Erythroblast (primary cell): ENCODE measurements at regions not wholly inside any gene's neighbourhood (a gene's known extent, or its start where the extent isn't known, plus 50 kb on each side); places are given as distances from the start of the nearest gene placed in this dataset.

Source experiments
- GATA1 ChIP-seq: IDR thresholded peaks from 2 replicates; pipeline ENCODE4 v1.6.1; 2011; ENCODE audit warnings: low read depth, mild to moderate bottlenecking, control low read depth, low read length, moderate library complexity
- POLR2A ChIP-seq: IDR thresholded peaks from 2 replicates; pipeline ENCODE4 v1.6.1; 2011; ENCODE audit warnings: mild to moderate bottlenecking, low read length

GRCh38 chrX:13491061-13491460 is 78.3 kb upstream of the EGFL6 start:
- no peak for TF ChIP-seq POLR2A
- TF ChIP-seq GATA1 = no peak
